SJCRH30 (cell line): ENCODE measurements at regions not wholly inside any gene's neighbourhood (a gene's known extent, or its start where the extent isn't known, plus 50 kb on each side); places are given as distances from the start of the nearest gene placed in this dataset.

Experiments used
- DNase-seq, 2 experiments: peaks; one replicate each; pipeline ENCODE4 v3.0.0-alpha.2; 2015 to 2020
- H3K27ac ChIP-seq: fragments of 250-450 bp; sonication (Bioruptor Pico); 2 replicates; pipeline ENCODE4 v1.5.1; 2020; ENCODE audit warnings: mild to moderate bottlenecking, moderate library complexity
- H3K27me3 ChIP-seq: fragments of 250-450 bp; sonication (Bioruptor Pico); 2 replicates; pipeline ENCODE4 v1.5.1; 2020; ENCODE audit warnings: mild to moderate bottlenecking, moderate library complexity
- H3K36me3 ChIP-seq: fragments of 250-450 bp; sonication (Bioruptor Pico); 2 replicates; pipeline ENCODE4 v1.5.1; 2020; ENCODE audit warnings: mild to moderate bottlenecking, moderate library complexity
- H3K4me1 ChIP-seq: fragments of 250-450 bp; sonication (Bioruptor Pico); 2 replicates; pipeline ENCODE4 v1.5.1; 2020; ENCODE audit warnings: mild to moderate bottlenecking, moderate library complexity
- H3K4me3 ChIP-seq: fragments of 250-450 bp; sonication (Bioruptor Pico); 2 replicates; pipeline ENCODE4 v1.5.1; 2020; ENCODE audit warnings: mild to moderate bottlenecking, moderate library complexity
- H3K9me3 ChIP-seq: fragments of 250-450 bp; sonication (Bioruptor Pico); replicated peaks from 2 replicates; pipeline ENCODE4 v1.5.1; 2020; ENCODE audit warnings: mild to moderate bottlenecking, moderate library complexity

GRCh38 chr6:44622956-44623355, 235.4 kb downstream of the CDC5L start:
- peak overlapping the region; percentile 37; the same call in 1 of the 2 replicates for H3K27ac ChIP-seq
- no peaks in the 10 kb centered on the region for H3K27me3 ChIP-seq
- no peak for DNase-seq
- no peaks in the 10 kb centered on the region; the same call in 1 of the 2 replicates for H3K9me3 ChIP-seq
- no peaks in the 10 kb centered on the region for H3K36me3 ChIP-seq
- H3K4me3 ChIP-seq, result no peak overlapping the region
- peaks cover 36% of the 10 kb centered on the region for H3K4me1 ChIP-seq

- peaks cover 33% of the 10 kb centered on the region for H3K4me1 ChIP-seq
These were observed 236.7 kb downstream of the CDC5L start for GRCh38 chr6:44624226-44624625.

DNA sequence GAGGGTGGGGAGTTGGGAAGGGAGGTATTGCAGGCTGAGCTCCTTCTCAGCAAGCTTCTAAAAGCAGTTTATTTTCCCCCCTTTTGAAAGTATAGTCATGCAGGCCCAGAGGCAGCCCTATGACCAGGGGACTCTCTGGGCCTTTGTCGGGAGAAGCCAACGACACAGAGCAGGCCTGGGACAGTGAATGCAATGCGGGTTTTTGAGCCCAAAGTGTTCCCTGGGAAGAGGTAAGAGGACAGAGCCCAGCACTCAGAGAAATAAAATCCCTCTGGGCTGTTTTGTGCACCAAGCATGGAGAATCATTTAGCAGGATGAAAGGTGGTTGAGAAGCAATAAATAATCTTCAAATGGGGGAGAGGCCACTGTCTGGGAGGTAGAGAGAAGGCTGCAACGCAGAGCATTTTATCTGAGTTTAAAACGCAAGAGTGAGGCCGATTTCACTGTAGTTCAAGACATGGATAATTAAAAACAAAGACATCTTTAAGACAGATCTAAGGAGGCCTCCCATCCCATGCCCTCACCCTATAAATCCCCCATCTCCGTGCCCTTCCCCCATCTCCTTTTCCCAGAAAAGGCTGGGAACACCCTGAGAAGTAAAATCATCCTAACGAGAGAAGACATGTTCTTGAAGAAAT, 237.5 kb downstream of the CDC5L start:
- Histone ChIP-seq H3K4me3 (no peak overlapping the region), H3K4me1 (peaks cover 35% of the 10 kb centered on the region), H3K27me3 (no peaks in the 10 kb centered on the region), H3K36me3 (no peaks in the 10 kb centered on the region), H3K27ac (peak overlapping the region; percentile 24; the same call in 1 of the 2 replicates), H3K9me3 (no peaks in the 10 kb centered on the region)
- peak in 1 of 2 experiments; percentile 55 for DNase-seq

More at GRCh38 chr6:44624226-44624625, 236.7 kb downstream of the CDC5L start:
- no peaks in the 10 kb centered on the region for H3K36me3 ChIP-seq
- no peaks in the 10 kb centered on the region for H3K27me3 ChIP-seq
- peak; percentile 47 to 71 for DNase-seq
- no peaks in the 10 kb centered on the region for H3K9me3 ChIP-seq
- H3K27ac ChIP-seq, result peak overlapping the region; percentile 24
- no peak overlapping the region for H3K4me3 ChIP-seq

- no peak overlapping the region for H3K4me3 ChIP-seq
- H3K9me3 ChIP-seq, result no peaks in the 10 kb centered on the region
- peaks cover 44% of the 10 kb centered on the region for H3K4me1 ChIP-seq
- DNase-seq, result no peak
- H3K36me3 ChIP-seq, result no peaks in the 10 kb centered on the region
- H3K27me3 ChIP-seq, result no peaks in the 10 kb centered on the region
- no peak overlapping the region; the same call in 1 of the 2 replicates for H3K27ac ChIP-seq
These were observed 238.5 kb downstream of the CDC5L start for GRCh38 chr6:44625996-44626395.

- Histone ChIP-seq H3K4me3 (no peak overlapping the region), H3K9me3 (no peaks in the 10 kb centered on the region), H3K27me3 (no peaks in the 10 kb centered on the region), H3K27ac (no peak overlapping the region), H3K4me1 (peaks cover 50% of the 10 kb centered on the region), H3K36me3 (no peaks in the 10 kb centered on the region)
- no peak for DNase-seq
These were observed 239.1 kb downstream of the CDC5L start for GRCh38 chr6:44626616-44627015.

DNA sequence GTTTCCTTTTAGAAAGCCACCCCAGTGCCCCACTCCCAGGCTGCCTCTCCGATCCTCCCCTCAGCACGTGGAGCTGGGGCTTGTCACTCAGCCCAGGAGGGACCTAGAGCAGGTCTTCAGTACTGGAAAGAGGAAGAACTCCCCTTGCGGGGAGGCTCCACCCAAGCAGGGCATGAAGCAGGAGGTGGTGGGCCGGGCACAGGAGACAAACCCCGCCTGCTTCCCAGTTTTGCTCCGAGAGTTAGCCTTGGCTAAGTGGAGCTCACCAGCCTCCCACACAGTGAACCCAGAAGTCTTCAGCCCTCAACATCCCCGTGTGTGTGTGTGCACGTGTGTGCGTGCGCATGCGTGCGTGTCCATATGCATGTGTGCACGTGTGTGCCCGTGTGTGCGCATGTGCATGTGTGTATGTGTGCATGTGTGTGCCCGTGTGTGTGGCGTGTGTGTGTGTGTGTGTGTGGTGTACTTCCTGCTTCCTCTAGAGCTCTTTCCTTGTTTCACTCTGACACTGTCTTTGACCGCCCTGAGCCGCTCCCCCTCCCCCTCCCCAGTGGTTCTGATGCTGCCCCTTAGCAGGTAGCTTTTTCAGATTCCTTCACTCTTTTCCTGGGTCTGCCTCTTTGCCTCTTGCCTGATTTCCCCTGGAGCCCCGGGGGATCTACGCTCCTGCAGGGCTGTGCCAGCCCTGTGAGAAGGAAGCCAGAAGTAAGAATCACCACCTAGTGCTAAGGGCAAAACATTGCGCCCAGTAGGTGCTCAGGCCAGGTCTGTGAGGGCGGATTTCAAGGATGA, 239.8 kb downstream of the CDC5L start:
- Histone ChIP-seq H3K27ac (no peak overlapping the region), H3K4me1 (peaks cover 57% of the 10 kb centered on the region), H3K9me3 (no peaks in the 10 kb centered on the region), H3K36me3 (no peaks in the 10 kb centered on the region), H3K4me3 (no peak overlapping the region), H3K27me3 (no peaks in the 10 kb centered on the region)
- DNase-seq, result no peak

GRCh38 chr6:44627883-44628271, 240.4 kb downstream of the CDC5L start:
- Histone ChIP-seq H3K9me3 (no peaks in the 10 kb centered on the region), H3K27ac (no peak overlapping the region), H3K4me3 (no peak overlapping the region), H3K36me3 (no peaks in the 10 kb centered on the region), H3K4me1 (peaks cover 55% of the 10 kb centered on the region), H3K27me3 (no peaks in the 10 kb centered on the region)
- no peak for DNase-seq

GRCh38 chr6:44628347-44628746, 240.8 kb downstream of the CDC5L start:
- no peak for DNase-seq
- Histone ChIP-seq H3K36me3 (no peaks in the 10 kb centered on the region), H3K27me3 (no peaks in the 10 kb centered on the region), H3K4me1 (peaks cover 58% of the 10 kb centered on the region), H3K4me3 (no peak overlapping the region), H3K27ac (no peak overlapping the region), H3K9me3 (no peaks in the 10 kb centered on the region)

DNA sequence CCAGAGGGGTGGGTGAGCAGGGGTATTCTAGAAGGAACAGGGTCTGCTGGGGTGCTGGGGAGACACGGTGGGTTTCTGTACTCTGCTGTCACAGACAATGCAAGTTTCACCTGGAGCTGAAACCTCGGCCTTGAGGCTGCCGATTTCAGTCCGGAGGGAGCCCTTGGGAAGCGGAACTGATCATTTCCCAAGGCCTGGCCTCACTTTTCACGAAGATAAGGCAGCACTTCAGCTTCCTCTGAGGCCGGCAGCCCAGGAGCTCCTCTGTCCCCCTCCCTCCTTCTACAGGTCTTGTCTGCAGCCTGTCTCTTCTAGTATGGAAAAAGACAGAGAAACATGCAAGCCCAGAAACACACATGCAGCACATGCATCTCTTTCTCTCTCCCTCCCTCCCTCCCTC, 242.1 kb downstream of the CDC5L start:
- DNase-seq, result no peak
- Histone ChIP-seq H3K4me1 (peaks cover 45% of the 10 kb centered on the region), H3K4me3 (no peak overlapping the region), H3K27ac (peak overlapping the region; percentile 30), H3K27me3 (no peaks in the 10 kb centered on the region), H3K9me3 (no peaks in the 10 kb centered on the region), H3K36me3 (no peaks in the 10 kb centered on the region)

GRCh38 chr6:44630125-44631028, 242.9 kb downstream of the CDC5L start:
- no peaks in the 10 kb centered on the region for H3K36me3 ChIP-seq
- peak overlapping the region; percentile 58 for H3K27ac ChIP-seq
- H3K4me3 ChIP-seq, result no peak overlapping the region
- DNase-seq, result peak; percentile 89 to 93
- H3K9me3 ChIP-seq, result no peaks in the 10 kb centered on the region
- peaks cover 38% of the 10 kb centered on the region for H3K4me1 ChIP-seq
- H3K27me3 ChIP-seq, result no peaks in the 10 kb centered on the region

DNA sequence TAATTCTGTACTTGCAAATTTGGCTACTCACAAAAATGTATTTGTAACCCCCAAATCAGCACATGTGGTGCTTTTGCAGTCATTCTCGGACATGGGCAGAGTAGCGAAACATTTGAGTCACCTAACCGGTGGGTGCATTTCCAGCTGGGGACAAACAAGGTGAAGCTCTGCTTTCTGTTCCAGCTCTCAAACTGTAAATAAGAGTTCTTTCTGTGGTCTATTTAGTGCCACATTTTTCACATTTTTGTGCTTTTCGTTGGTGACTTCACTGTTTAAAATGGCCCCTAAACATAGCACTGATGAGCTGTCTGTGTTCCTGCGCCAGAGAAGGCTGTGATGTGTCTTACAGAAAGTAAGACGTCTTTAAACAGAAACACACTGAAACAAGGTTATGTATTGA, 244.5 kb downstream of the CDC5L start:
- Histone ChIP-seq H3K4me1 (peaks cover 37% of the 10 kb centered on the region), H3K27me3 (no peaks in the 10 kb centered on the region), H3K4me3 (no peak overlapping the region), H3K36me3 (no peaks in the 10 kb centered on the region), H3K27ac (peak overlapping the region; percentile 18; the same call in 1 of the 2 replicates), H3K9me3 (no peaks in the 10 kb centered on the region)
- DNase-seq, result no peak

- H3K27ac ChIP-seq, result no peak overlapping the region
- H3K4me3 ChIP-seq, result no peak overlapping the region
- H3K9me3 ChIP-seq, result no peaks in the 10 kb centered on the region; the same call in 1 of the 2 replicates
- H3K4me1 ChIP-seq, result peaks cover 35% of the 10 kb centered on the region
- no peaks in the 10 kb centered on the region for H3K27me3 ChIP-seq
- DNase-seq, result no peak
- H3K36me3 ChIP-seq, result no peaks in the 10 kb centered on the region
These were observed 246.8 kb downstream of the CDC5L start for GRCh38 chr6:44634321-44634720.

DNA sequence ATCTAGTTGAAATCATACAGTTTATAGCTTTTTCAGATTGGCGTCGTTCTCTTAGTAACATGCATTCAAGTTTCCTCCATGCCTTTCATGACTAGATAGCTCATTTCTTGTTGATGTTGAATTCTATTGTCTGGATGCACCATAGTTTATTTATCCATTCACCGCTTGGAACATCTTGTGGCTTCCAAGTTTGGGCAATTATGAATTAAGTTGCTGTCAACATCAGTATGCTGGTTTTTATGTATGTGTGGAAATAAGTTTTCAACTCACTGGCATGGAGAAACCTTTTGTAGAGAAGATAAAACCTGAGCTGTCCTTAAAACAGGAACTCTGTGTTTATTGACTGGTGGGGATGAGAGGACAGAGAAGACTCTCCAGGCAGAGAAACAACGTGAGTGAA, 248.0 kb downstream of the CDC5L start:
- no peak for DNase-seq
- Histone ChIP-seq H3K9me3 (no peaks in the 10 kb centered on the region; the same call in 1 of the 2 replicates), H3K4me3 (no peak overlapping the region), H3K27me3 (no peaks in the 10 kb centered on the region), H3K27ac (no peak overlapping the region), H3K36me3 (no peaks in the 10 kb centered on the region), H3K4me1 (peaks cover 26% of the 10 kb centered on the region)

- DNase-seq, result no peak
- H3K36me3 ChIP-seq, result no peaks in the 10 kb centered on the region
These were observed 249.2 kb downstream of the CDC5L start for GRCh38 chr6:44636561-44637248.

More at GRCh38 chr6:44636561-44637248, 249.2 kb downstream of the CDC5L start:
- H3K27me3 ChIP-seq, result no peaks in the 10 kb centered on the region
- H3K27ac ChIP-seq, result no peak overlapping the region
- H3K4me1 ChIP-seq, result peaks cover 14% of the 10 kb centered on the region
- H3K9me3 ChIP-seq, result no peaks in the 10 kb centered on the region; the same call in 1 of the 2 replicates
- H3K4me3 ChIP-seq, result no peak overlapping the region
